ENCODE measurements at regions not wholly inside any gene's neighbourhood (a gene's known extent, or its start where the extent isn't known, plus 50 kb on each side); places are given as distances from the start of the nearest gene placed in this dataset.
A peak's percentile ranks its signal among the peaks of the same experiment; 100 is the strongest.

DNA sequence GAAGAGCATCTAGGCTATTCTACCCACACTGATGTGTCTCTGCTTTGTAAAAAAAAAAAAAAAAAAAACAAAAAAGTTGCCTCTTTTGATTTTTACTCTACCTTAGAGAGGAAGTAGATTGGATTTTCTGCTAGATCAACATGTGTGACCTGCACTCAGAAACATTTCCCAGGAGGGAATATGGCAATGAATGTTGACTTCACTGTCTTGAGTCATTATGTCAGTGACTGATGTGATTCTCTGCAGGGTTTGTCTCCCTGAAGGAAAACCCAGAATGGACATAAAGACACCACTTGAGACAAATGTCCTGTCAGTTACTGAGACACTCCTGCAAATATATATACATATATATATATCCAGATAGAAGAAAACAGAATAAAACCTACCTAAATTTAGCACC, 370.3 kb downstream of the BMPER start:
- DNase-seq (ENCODE audit: low read depth), result no peak

DNA sequence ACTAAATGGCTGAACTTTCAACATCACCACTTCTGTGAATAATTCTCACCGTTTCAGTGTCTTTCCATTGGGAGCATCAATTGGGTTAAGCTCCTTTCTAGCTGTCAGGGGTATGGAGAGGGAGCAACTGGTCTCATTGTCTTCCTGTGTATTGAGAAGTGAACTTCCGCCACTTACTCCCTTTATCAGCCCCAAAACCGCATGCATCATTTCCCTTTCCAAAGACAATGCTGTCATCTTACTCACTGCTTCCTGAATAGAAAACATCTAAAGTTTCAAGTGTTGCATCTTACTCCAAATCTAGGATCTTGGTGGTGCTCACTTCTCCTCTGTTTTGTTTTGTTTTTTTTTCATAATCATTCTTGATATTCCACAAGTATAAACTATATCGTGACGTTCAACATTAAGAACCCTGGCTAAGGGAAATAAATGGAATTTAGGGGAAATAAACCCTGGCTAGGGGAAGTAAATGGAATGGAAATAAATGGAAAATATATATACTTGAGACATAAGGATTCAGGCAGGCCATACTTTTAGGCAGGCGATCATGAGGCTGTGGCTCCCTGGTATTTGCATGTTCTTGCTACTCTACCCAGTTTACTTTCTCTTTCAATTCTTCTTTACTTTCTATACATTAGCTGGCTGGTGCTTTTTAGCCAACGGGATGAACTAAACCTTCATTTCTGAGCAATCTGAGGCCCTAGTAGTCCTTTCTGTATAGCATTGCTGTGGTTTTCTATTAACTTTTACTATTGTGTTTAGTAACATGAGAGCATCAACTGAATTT, 371.9 kb downstream of the BMPER start:
- peak; percentile 36 for DNase-seq (ENCODE audit: low read depth)

- no peak for DNase-seq (ENCODE audit: low read depth)
These were observed 372.5 kb downstream of the BMPER start for GRCh38 chr7:34277803-34278199.

GRCh38 chr7:34281260-34281659, 375.9 kb downstream of the BMPER start:
- DNase-seq (ENCODE audit: low read depth), result peak; percentile 7

GRCh38 chr7:34282271-34282670, 375.7 kb upstream of the NPSR1 start:
- no peak for DNase-seq (ENCODE audit: low read depth)

DNA sequence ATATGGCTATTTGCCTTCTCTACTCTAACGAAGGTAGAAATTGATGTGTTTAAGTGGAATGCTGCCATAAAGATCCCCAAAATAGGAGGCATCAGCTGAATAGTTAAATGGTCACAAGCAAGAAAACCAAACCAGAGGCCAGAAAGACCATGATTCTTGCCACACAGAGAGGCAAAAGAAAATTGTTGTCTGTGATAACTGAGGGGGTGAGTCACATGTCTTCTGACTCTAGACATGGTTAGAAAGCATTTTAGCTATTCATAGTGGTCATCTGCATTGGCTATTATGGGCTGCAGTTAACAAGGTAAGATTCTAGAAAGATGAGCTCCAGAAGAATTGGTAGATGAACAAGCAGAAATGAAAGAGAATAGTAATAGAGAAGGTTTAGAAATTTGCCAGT, 361.4 kb upstream of the NPSR1 start:
- peak; percentile 23 for DNase-seq (ENCODE audit: low read depth)

GRCh38 chr7:34298492-34299013, 359.5 kb upstream of the NPSR1 start:
- DNase-seq (ENCODE audit: low read depth), result peak; percentile 6

- DNase-seq (ENCODE audit: low read depth), result no peak
These were observed 359.0 kb upstream of the NPSR1 start for GRCh38 chr7:34299066-34299465.

GRCh38 chr7:34307540-34307939, 350.5 kb upstream of the NPSR1 start:
- no peak for DNase-seq (ENCODE audit: low read depth)

GRCh38 chr7:34308595-34308994, 349.4 kb upstream of the NPSR1 start:
- DNase-seq (ENCODE audit: low read depth), result no peak

DNA sequence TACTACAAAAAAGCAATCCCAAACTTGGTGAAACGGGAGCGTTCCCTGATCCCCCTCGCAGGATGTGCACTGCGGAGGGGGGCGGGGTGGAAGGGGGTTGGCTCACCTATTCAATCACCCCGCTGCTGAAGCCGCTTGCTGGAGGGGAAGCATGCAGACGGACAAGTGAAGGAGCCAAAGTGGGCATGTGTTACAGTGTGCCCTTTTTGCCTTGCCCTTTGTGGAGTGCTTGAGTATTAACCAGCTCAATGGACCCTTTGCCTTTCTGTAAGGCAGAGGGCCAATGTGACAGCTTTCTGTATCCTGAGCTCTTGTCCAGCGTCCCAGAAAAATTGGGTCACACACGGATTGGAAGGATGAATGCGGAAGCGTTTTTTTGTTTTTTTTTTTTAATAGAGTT, 348.9 kb upstream of the NPSR1 start:
- no peak for DNase-seq (ENCODE audit: low read depth)

GRCh38 chr7:34309584-34309983, 348.4 kb upstream of the NPSR1 start:
- DNase-seq (ENCODE audit: low read depth), result no peak

DNA sequence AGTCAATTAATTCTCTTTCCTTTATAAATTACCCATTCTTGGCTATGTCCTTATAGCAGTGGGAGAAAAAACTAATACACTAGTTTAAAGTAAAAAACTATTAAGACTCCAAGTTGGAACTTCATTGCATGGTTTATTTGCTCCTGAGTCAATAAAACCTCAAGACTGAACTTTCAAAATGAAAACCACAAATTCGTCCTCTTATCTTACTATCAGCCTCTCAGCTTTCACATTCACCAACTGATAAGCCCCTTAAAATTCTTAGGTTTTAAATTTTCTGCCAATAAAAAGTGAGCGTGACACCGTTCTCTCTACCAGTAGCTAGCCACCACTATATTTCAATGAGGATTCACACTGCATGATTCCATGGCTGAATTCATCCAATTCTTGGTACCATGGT, 346.4 kb upstream of the NPSR1 start:
- no peak for DNase-seq (ENCODE audit: low read depth)

- DNase-seq (ENCODE audit: low read depth), result no peak
These were observed 345.4 kb upstream of the NPSR1 start for GRCh38 chr7:34312624-34313023.

DNA sequence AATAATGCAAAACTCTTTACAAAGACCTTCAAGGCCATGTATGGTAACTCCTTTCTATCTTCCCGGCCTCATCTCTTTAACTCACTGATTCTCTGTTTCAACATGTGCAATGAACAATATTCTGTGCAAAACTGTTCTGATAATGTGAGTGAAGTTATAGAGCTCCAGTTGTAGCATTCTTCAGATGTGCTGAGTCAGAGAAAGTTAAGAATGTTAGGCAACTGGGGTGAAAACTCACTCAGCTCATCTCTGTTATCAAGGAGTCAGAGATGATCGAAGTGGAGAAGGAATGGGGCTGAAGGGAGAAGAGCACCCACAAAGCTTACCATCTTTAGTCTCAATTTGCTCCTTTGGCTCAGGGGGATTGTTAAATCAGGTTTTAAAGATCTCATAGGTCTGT, 344.7 kb upstream of the NPSR1 start:
- peak; percentile 25 for DNase-seq (ENCODE audit: low read depth)

GRCh38 chr7:34315032-34315431, 343.0 kb upstream of the NPSR1 start:
- peak; percentile 76 for DNase-seq (ENCODE audit: low read depth)

GRCh38 chr7:34317039-34317438, 341.0 kb upstream of the NPSR1 start:
- DNase-seq (ENCODE audit: low read depth), result no peak

GRCh38 chr7:34320412-34320811, 337.6 kb upstream of the NPSR1 start:
- DNase-seq (ENCODE audit: low read depth), result no peak

- DNase-seq (ENCODE audit: low read depth), result peak; percentile 65
These were observed 336.9 kb upstream of the NPSR1 start for GRCh38 chr7:34320926-34321661.

GRCh38 chr7:34322841-34323240, 335.2 kb upstream of the NPSR1 start:
- DNase-seq (ENCODE audit: low read depth), result no peak

DNA sequence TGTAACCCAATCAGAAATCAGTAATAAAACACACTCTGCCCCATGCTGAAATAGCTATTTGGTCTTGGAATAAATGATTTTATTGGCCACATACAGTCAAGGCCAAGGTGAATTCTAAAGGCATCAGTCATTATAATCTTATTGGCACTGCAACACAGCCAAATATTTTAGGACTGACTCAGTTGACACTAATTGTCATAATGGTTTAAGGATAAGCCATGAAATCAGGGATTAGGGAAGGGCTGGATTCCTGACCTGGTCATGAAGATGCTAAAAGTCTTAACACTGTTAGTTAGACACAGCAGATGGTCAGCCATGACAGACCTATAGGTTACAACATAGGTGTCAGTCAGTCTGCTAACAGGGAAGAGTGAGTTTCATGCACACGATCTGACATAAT, 330.3 kb upstream of the NPSR1 start:
- DNase-seq (ENCODE audit: low read depth), result no peak

DNA sequence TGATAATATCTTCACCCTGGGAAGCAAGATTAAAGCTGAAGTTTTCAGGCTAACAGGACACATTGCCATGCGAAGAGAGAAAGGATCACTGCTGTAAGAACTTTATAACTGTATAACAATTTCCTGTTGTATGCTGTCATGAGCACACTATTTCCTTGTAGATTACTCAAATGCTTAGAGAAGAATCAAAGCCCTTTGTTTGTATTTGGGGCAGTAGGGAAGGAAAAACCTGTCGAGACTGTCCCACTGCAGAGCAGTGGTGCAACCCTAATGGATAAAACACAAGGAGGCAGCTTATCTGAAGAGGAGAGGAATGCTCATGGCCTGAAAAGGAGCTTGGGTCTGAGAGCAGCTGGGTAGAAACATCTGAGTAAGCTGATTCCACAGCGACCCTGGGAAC, 327.7 kb upstream of the NPSR1 start:
- DNase-seq (ENCODE audit: low read depth), result no peak

GRCh38 chr7:34331102-34331501, 326.9 kb upstream of the NPSR1 start:
- DNase-seq (ENCODE audit: low read depth), result no peak

All from iris pigment epithelial cell (primary cell).